HCT116 (cell line): ENCODE measurements at regions not wholly inside any gene's neighbourhood (a gene's known extent, or its start where the extent isn't known, plus 50 kb on each side); places are given as distances from the start of the nearest gene placed in this dataset.

Experiments used
- ATAC-seq: fragments of 200-7000 bp; cut with Tn5 transposase; 2 replicates; pipeline ENCODE4 v1.9.1; 2020; ENCODE audit warnings: mild to moderate bottlenecking, moderate library complexity
- BruUV-seq: library from RNA; stranded (reverse); fragments of 400-500 nt; replicated peaks from 2 replicates; lab custom pipeline; 2021; lab: Mats Ljungman, UMichigan
- CTCF ChIA-PET: fragments of 300-600 bp; sonication (Branson Sonifier 250); formaldehyde crosslinking; loops from one replicate; lab custom pipeline; 2021; ENCODE audit warnings: antibody characterized with exemption; lab: Charles Lee
- POLR2A ChIA-PET: fragments of 300-600, 350-600 bp; sonication (Branson Sonifier 250); formaldehyde crosslinking; loops from one replicate; lab custom pipeline; 2021; ENCODE audit warnings: antibody characterized with exemption; lab: Charles Lee
- RAD21 ChIA-PET, 2 experiments: fragments of 300-600 bp; sonication (Branson Sonifier 250); formaldehyde crosslinking; loops; one replicate each; lab custom pipeline; 2023; ENCODE audit warnings: low total read pairs in 2 of 2; ENCODE audit not compliant: uncharacterized antibody in 2 of 2, unreplicated experiment in 2 of 2, low non-redundant PET in 1 of 2; lab: Charles Lee
- DNase-seq: peaks from one replicate; pipeline ENCODE4 v3.0.0-alpha.2; 2010; ENCODE audit warnings: low read depth, low spot score
- H2AFZ ChIP-seq: fragments of 200-600 bp; shearing (Covaris generic), sonication (generic); 2 replicates; pipeline ENCODE4 v1.6.1; 2017; ENCODE audit warnings: low read depth, mixed run types, mixed read lengths, antibody characterized with exemption, low read length; ENCODE audit not compliant: poor library complexity, severe bottlenecking
- H3K27ac ChIP-seq: 2 replicates; pipeline ENCODE4 v1.5.1; 2012; ENCODE audit warnings: low read depth, low read length
- H3K27me3 ChIP-seq: fragments of 200-600 bp; sonication (generic); 2 replicates; pipeline ENCODE4 v1.6.1; 2016; ENCODE audit warnings: mixed run types, low read length, mixed read lengths; ENCODE audit not compliant: insufficient read depth
- H3K36me3 ChIP-seq, 2 experiments: fragments of 200-500 bp in 1 of 2; fragments of 200-600 bp in 1 of 2; sonication (Bioruptor generic) in 1 of 2; sonication (generic) in 1 of 2; 2 replicates each; pipeline versions ENCODE4 v1.5.1 to v1.6.1; 2014 to 2016; ENCODE audit warnings: low read length in 2 of 2, inconsistent platforms in 1 of 2, mixed read lengths in 1 of 2, mixed run types in 1 of 2; ENCODE audit not compliant: insufficient read depth in 2 of 2, control insufficient read depth in 1 of 2
- H3K4me1 ChIP-seq, 2 experiments: fragments of 200-600 bp in 1 of 2; sonication (generic) in 1 of 2; 2 replicates each; pipeline versions ENCODE4 v1.5.1 to v1.6.1; 2012 to 2017; ENCODE audit warnings: low read length in 2 of 2, inconsistent platforms in 1 of 2, mild to moderate bottlenecking in 1 of 2, mixed read lengths in 1 of 2, mixed run types in 1 of 2, moderate library complexity in 1 of 2; ENCODE audit not compliant: insufficient read depth in 2 of 2, control insufficient read depth in 1 of 2
- H3K4me2 ChIP-seq: fragments of 200-600 bp; sonication (generic); 2 replicates; pipeline ENCODE4 v1.6.1; 2017; ENCODE audit warnings: mixed run types, low read length, mixed read lengths
- H3K4me3 ChIP-seq, 2 experiments: fragments of 200-600 bp in 1 of 2; sonication (generic) in 1 of 2; replicated peaks in 1 of 2; 2 replicates each; pipeline ENCODE4 v1.5.1; 2011 to 2016; ENCODE audit warnings: low read length in 2 of 2, control low read depth in 1 of 2, low read depth in 1 of 2, mild to moderate bottlenecking in 1 of 2, mixed read lengths in 1 of 2, mixed run types in 1 of 2
- H3K79me2 ChIP-seq: fragments of 200-600 bp; sonication (generic); 2 replicates; pipeline ENCODE4 v1.6.1; 2017; ENCODE audit warnings: mild to moderate bottlenecking, mixed run types, low read length, moderate library complexity, mixed read lengths; ENCODE audit not compliant: insufficient read depth
- H3K9ac ChIP-seq: fragments of 200-600 bp; sonication (generic); 2 replicates; pipeline ENCODE4 v1.6.1; 2016; ENCODE audit warnings: low read length, mixed read lengths
- H3K9me2 ChIP-seq: fragments of 200-600 bp; sonication (generic), shearing (Covaris generic); 2 replicates; pipeline ENCODE4 v1.6.1; 2017; ENCODE audit warnings: mixed run types, mild to moderate bottlenecking, moderate library complexity; ENCODE audit not compliant: insufficient read depth
- H3K9me3 ChIP-seq, 2 experiments: fragments of 200-500 bp in 1 of 2; fragments of 200-600 bp in 1 of 2; sonication (Bioruptor generic) in 1 of 2; sonication (generic) in 1 of 2; 2 replicates each; pipeline ENCODE4 v1.6.1; 2014 to 2017; ENCODE audit warnings: low read length in 2 of 2, mixed read lengths in 2 of 2, inconsistent platforms in 1 of 2, low read depth in 1 of 2, mild to moderate bottlenecking in 1 of 2, mixed run types in 1 of 2, moderate library complexity in 1 of 2; ENCODE audit not compliant: control insufficient read depth in 1 of 2, insufficient read depth in 1 of 2
- H4K20me1 ChIP-seq: fragments of 200-600 bp; sonication (generic), shearing (Covaris generic); 2 replicates; pipeline ENCODE4 v1.6.1; 2017; ENCODE audit warnings: mixed run types, mild to moderate bottlenecking, moderate library complexity; ENCODE audit not compliant: insufficient read depth
- CBX3 ChIP-seq: IDR thresholded peaks from 2 replicates; pipeline ENCODE4 v1.6.1; 2012; ENCODE audit warnings: low read depth
- CEBPB ChIP-seq: IDR thresholded peaks from 2 replicates; pipeline ENCODE4 v1.6.1; 2012; ENCODE audit warnings: low read depth
- EGR1 ChIP-seq: IDR thresholded peaks from 2 replicates; pipeline ENCODE4 v1.6.1; 2012; ENCODE audit warnings: low read depth
- ELF1 ChIP-seq: IDR thresholded peaks from 2 replicates; pipeline ENCODE4 v1.6.1; 2012; ENCODE audit warnings: low read depth, borderline replicate concordance
- EZH2 ChIP-seq: fragments of 200-600 bp; sonication (generic); IDR thresholded peaks from 2 replicates; pipeline ENCODE4 v1.6.1; 2017; ENCODE audit warnings: antibody characterized with exemption, mixed run types
- EZH2phosphoT487 ChIP-seq: fragments of 200-600 bp; IDR thresholded peaks from 2 replicates; pipeline ENCODE4 v1.6.1; 2018; ENCODE audit warnings: antibody characterized with exemption, borderline replicate concordance
- JUND ChIP-seq: IDR thresholded peaks from 2 replicates; pipeline ENCODE4 v1.6.1; 2012
- MAX ChIP-seq: IDR thresholded peaks from 2 replicates; pipeline ENCODE4 v1.6.1; 2012
- POLR2A ChIP-seq: IDR thresholded peaks from 2 replicates; pipeline ENCODE4 v1.7.0; 2011; ENCODE audit warnings: borderline replicate concordance; ENCODE audit not compliant: insufficient read depth, insufficient read length; ENCODE audit errors: extremely low read depth
- RAD21 ChIP-seq: IDR thresholded peaks from 2 replicates; pipeline ENCODE4 v1.6.1; 2012; ENCODE audit warnings: low read depth, mild to moderate bottlenecking
- SIN3A ChIP-seq: IDR thresholded peaks from 2 replicates; pipeline ENCODE4 v1.6.1; 2012; ENCODE audit warnings: low read depth
- SP1 ChIP-seq: IDR thresholded peaks from 2 replicates; pipeline ENCODE4 v1.6.1; 2012; ENCODE audit warnings: low read depth
- TCF7L2 ChIP-seq: IDR thresholded peaks from 2 replicates; pipeline ENCODE4 v1.7.0; 2011; ENCODE audit warnings: borderline replicate concordance, inconsistent platforms; ENCODE audit not compliant: insufficient read depth, insufficient read length; ENCODE audit errors: extremely low read depth
- YY1 ChIP-seq: IDR thresholded peaks from 2 replicates; pipeline ENCODE4 v1.6.1; 2011; ENCODE audit warnings: low read length, low read depth, moderate library complexity, mild to moderate bottlenecking; ENCODE audit not compliant: insufficient replicate concordance; ENCODE audit errors: extremely low read depth
- ZFX ChIP-seq: fragments of 450-650 bp; IDR thresholded peaks from 2 replicates; pipeline ENCODE4 v1.6.1; 2017
- ZNF274 ChIP-seq: fragments of 200-500 bp; sonication (Bioruptor generic); IDR thresholded peaks from 2 replicates; pipeline ENCODE4 v1.6.1; 2014; ENCODE audit warnings: mild to moderate bottlenecking, low read depth, low read length, inconsistent platforms
- intact Hi-C: fragments of 100-400 bp; cut with micrococcal nuclease; formaldehyde crosslinking; loops from 2 replicates; pipeline ENCODE4 v1.10.0; 2022
- TF ChIP-seq, protein P1 (sequence below): IDR thresholded peaks from 2 replicates; pipeline ENCODE4 v1.6.1; 2011; ENCODE audit warnings: mild to moderate bottlenecking, low read length, moderate library complexity; ENCODE audit not compliant: insufficient replicate concordance; ENCODE audit errors: extremely low read depth
- TF ChIP-seq, protein P2 (sequence below): IDR thresholded peaks from 2 replicates; pipeline ENCODE4 v1.6.1; 2012

DNA sequence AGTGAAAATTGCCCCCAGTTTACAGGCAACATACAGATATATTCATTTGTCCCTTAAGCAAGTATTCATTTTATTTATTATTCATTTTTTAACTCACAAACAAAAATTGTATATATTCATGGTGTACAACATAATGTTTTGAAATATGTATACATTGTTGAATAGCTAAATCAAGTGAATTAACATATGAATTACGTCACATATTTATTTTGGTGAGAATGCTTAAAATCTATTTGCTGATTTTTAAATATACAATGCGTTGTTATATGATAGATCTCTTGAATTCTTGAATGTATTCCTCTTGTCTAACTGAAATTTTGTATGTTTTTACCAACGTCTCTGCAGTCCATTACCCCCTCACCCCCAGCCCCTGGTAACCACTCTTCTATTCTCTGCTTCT lies 63.4 kb upstream of the CDH13 start:
- H2AFZ ChIP-seq: no peak overlapping the region
- H3K9ac ChIP-seq: no peak overlapping the region
- no TSS peak for BruUV-seq
- ChIA-PET POLR2A (no interaction called here), RAD21 (no interaction called here), CTCF (no interaction called here)
- no peak overlapping the region for H3K4me2 ChIP-seq
- no peak overlapping the region for H3K27ac ChIP-seq
- peaks cover 0 to 4% of the 10 kb centered on the region in 2 experiments; a peak in 2 of 4 replicates for H3K9me3 ChIP-seq
- H3K36me3 ChIP-seq: no peaks in the 10 kb centered on the region
- no peak overlapping the region for H3K4me3 ChIP-seq
- intact Hi-C loops: no loop called here
- no peaks in the 10 kb centered on the region for H3K79me2 ChIP-seq
- no peaks in the 10 kb centered on the region for H3K9me2 ChIP-seq
- DNase-seq (no peak), ATAC-seq (no peak)
- H3K4me1 ChIP-seq: no peaks in the 10 kb centered on the region
- TF ChIP-seq JUND (no peak), ELF1 (no peak), ZFX (no peak), TCF7L2 (no peak), EZH2 (no peak), SIN3A (no peak), ZNF274 (no peak)
- no peaks in the 10 kb centered on the region for H4K20me1 ChIP-seq
- H3K27me3 ChIP-seq: no peaks in the 10 kb centered on the region

GRCh38 chr16:82562183-82562683 lies 64.5 kb upstream of the CDH13 start:
- peaks cover 0 to 4% of the 10 kb centered on the region in 2 experiments; a peak in 2 of 4 replicates for H3K9me3 ChIP-seq
- ChIA-PET RAD21 (no interaction called here), CTCF (no interaction called here), POLR2A (no interaction called here)
- H3K9me2 ChIP-seq: no peaks in the 10 kb centered on the region
- no peaks in the 10 kb centered on the region for H3K27me3 ChIP-seq
- no peaks in the 10 kb centered on the region for H4K20me1 ChIP-seq
- no peaks in the 10 kb centered on the region for H3K36me3 ChIP-seq
- ATAC-seq (no peak), DNase-seq (no peak)
- BruUV-seq: no TSS peak
- no peaks in the 10 kb centered on the region for H3K4me1 ChIP-seq
- no peak overlapping the region for H2AFZ ChIP-seq
- H3K9ac ChIP-seq: no peak overlapping the region
- H3K79me2 ChIP-seq: no peaks in the 10 kb centered on the region
- H3K27ac ChIP-seq: no peak overlapping the region
- no peak overlapping the region for H3K4me2 ChIP-seq
- intact Hi-C loops: no loop called here
- TF ChIP-seq ELF1 (no peak), EZH2phosphoT487 (no peak), CBX3 (no peak), EGR1 (no peak), RAD21 (no peak), TCF7L2 (no peak), MAX (no peak), JUND (no peak), SP1 (no peak), POLR2A (no peak), YY1 (no peak), CEBPB (no peak), SIN3A (no peak), ZNF274 (no peak)
- TF ChIP-seq, protein P1, sequence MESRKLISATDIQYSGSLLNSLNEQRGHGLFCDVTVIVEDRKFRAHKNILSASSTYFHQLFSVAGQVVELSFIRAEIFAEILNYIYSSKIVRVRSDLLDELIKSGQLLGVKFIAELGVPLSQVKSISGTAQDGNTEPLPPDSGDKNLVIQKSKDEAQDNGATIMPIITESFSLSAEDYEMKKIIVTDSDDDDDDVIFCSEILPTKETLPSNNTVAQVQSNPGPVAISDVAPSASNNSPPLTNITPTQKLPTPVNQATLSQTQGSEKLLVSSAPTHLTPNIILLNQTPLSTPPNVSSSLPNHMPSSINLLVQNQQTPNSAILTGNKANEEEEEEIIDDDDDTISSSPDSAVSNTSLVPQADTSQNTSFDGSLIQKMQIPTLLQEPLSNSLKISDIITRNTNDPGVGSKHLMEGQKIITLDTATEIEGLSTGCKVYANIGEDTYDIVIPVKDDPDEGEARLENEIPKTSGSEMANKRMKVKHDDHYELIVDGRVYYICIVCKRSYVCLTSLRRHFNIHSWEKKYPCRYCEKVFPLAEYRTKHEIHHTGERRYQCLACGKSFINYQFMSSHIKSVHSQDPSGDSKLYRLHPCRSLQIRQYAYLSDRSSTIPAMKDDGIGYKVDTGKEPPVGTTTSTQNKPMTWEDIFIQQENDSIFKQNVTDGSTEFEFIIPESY: no peak
- TF ChIP-seq, protein P2, sequence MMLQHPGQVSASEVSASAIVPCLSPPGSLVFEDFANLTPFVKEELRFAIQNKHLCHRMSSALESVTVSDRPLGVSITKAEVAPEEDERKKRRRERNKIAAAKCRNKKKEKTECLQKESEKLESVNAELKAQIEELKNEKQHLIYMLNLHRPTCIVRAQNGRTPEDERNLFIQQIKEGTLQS: no peak
- no peak overlapping the region for H3K4me3 ChIP-seq
